NCI-H2196 (cell line): ENCODE measurements at regions not wholly inside any gene's neighbourhood (a gene's known extent, or its start where the extent isn't known, plus 50 kb on each side); places are given as distances from the start of the nearest gene placed in this dataset.
"Not testable (repeated sequence)": the region's sequence is repeated elsewhere in the genome, so short reads cannot be mapped to it uniquely, and the experiment has no call there.

ENCODE experiments used
- DNase-seq: peaks from one replicate; lab custom pipeline; 2025; ENCODE audit not compliant: unreplicated experiment; lab: John Stamatoyannopoulos, UW

GRCh38 chr2:146579147-146579930 is 1265.5 kb upstream of the ACVR2A start:
- DNase-seq: no peak

- DNase-seq: no peak
Measured at GRCh38 chr2:146576339-146577111, 1268.3 kb upstream of the ACVR2A start.

GRCh38 chr2:146572598-146572997 is 1272.2 kb upstream of the ACVR2A start:
- DNase-seq: no peak

- no peak for DNase-seq
Measured at GRCh38 chr2:146561996-146562395, 1282.8 kb upstream of the ACVR2A start.

- DNase-seq: no peak
Measured at GRCh38 chr2:146547236-146547635, 1297.6 kb upstream of the ACVR2A start.

- no peak for DNase-seq
Measured at GRCh38 chr2:146544701-146545100, 1300.1 kb upstream of the ACVR2A start.

- no peak for DNase-seq
Measured at GRCh38 chr2:146541896-146542295, 1302.9 kb upstream of the ACVR2A start.

- no peak for DNase-seq
Measured at GRCh38 chr2:146540271-146540932, 1304.4 kb upstream of the ACVR2A start.

GRCh38 chr2:146539739-146540138 is 1305.1 kb upstream of the ACVR2A start:
- not testable (repeated sequence) for DNase-seq

- no peak for DNase-seq
Measured at GRCh38 chr2:146537477-146537876, 1307.4 kb upstream of the ACVR2A start.

- DNase-seq: no peak
Measured at GRCh38 chr2:146532509-146533147, 1312.2 kb upstream of the ACVR2A start.

GRCh38 chr2:146532009-146532408 is 1312.8 kb upstream of the ACVR2A start:
- DNase-seq: no peak

GRCh38 chr2:146530886-146531285 is 1313.9 kb upstream of the ACVR2A start:
- no peak for DNase-seq

- DNase-seq: no peak
Measured at GRCh38 chr2:146527166-146527565, 1317.7 kb upstream of the ACVR2A start.

GRCh38 chr2:146523196-146523595 is 1321.6 kb upstream of the ACVR2A start:
- DNase-seq: peak; percentile 20

GRCh38 chr2:146506851-146507250 is 1338.0 kb upstream of the ACVR2A start:
- DNase-seq: no peak

GRCh38 chr2:146503366-146503765 is 1341.5 kb upstream of the ACVR2A start:
- no peak for DNase-seq

GRCh38 chr2:146496248-146496647 is 1348.6 kb upstream of the ACVR2A start:
- DNase-seq: no peak

- no peak for DNase-seq
Measured at GRCh38 chr2:146489386-146489785, 1355.4 kb upstream of the ACVR2A start.

- no peak for DNase-seq
Measured at GRCh38 chr2:146481629-146482028, 1363.2 kb upstream of the ACVR2A start.

- DNase-seq: no peak
Measured at GRCh38 chr2:146477383-146477782, 1367.4 kb upstream of the ACVR2A start.
